NCI-H446 treated with DMSO at 0.1 percent for 48 hours (cell line): ENCODE measurements at regions not wholly inside any gene's neighbourhood (a gene's known extent, or its start where the extent isn't known, plus 50 kb on each side); places are given as distances from the start of the nearest gene placed in this dataset.
"Not testable (repeated sequence)": the region's sequence is repeated elsewhere in the genome, so short reads cannot be mapped to it uniquely, and the experiment has no call there.

Experiments
- DNase-seq: peaks from one replicate; lab custom pipeline; 2025; lab: John Stamatoyannopoulos, UW

- DNase-seq = no peak
Observed at GRCh38 chr2:129912066-129912820, 67.2 kb upstream of the RAB6C start.

GRCh38 chr2:129912871-129913694 lies 66.4 kb upstream of the RAB6C start:
- no peak for DNase-seq

GRCh38 chr2:129913695-129914495 lies 65.6 kb upstream of the RAB6C start:
- DNase-seq = no peak

GRCh38 chr2:129914538-129915302 lies 64.7 kb upstream of the RAB6C start:
- DNase-seq = no peak

GRCh38 chr2:129915303-129915840 lies 64.1 kb upstream of the RAB6C start:
- no peak for DNase-seq

- no peak for DNase-seq
Observed at GRCh38 chr2:129918604-129919003, 60.9 kb upstream of the RAB6C start.

GRCh38 chr2:129922571-129923264 lies 56.7 kb upstream of the RAB6C start:
- DNase-seq = no peak

- DNase-seq = no peak
Observed at GRCh38 chr2:129923265-129924091, 56.0 kb upstream of the RAB6C start.

GRCh38 chr2:129924115-129924514 lies 55.4 kb upstream of the RAB6C start:
- DNase-seq = not testable (repeated sequence)

- DNase-seq = no peak
Observed at GRCh38 chr2:129925381-129925780, 54.1 kb upstream of the RAB6C start.

GRCh38 chr2:129927696-129928095 lies 51.8 kb upstream of the RAB6C start:
- no peak for DNase-seq

GRCh38 chr2:129929321-129930290 lies 49.9 kb upstream of the RAB6C start:
- DNase-seq = no peak
